Neuronal stem cell (in vitro differentiated cells): ENCODE measurements at regions not wholly inside any gene's neighbourhood (a gene's known extent, or its start where the extent isn't known, plus 50 kb on each side); places are given as distances from the start of the nearest gene placed in this dataset.
A peak's percentile ranks its signal among the peaks of the same experiment; 100 is the strongest.

Experiments used
- DNase-seq: peaks from one replicate; pipeline ENCODE4 v3.0.0-alpha.2; 2013; ENCODE audit warnings: low spot score
- H2AFZ ChIP-seq: one replicate; pipeline ENCODE4 v1.6.1; 2013; ENCODE audit warnings: mild to moderate bottlenecking, low read length, inconsistent platforms
- H2AK5ac ChIP-seq: 2 replicates; pipeline ENCODE4 v1.6.1; 2013; ENCODE audit warnings: low read depth, mild to moderate bottlenecking, inconsistent platforms, low read length, moderate library complexity, mixed read lengths
- H2BK120ac ChIP-seq: 2 replicates; pipeline ENCODE4 v1.6.1; 2013; ENCODE audit warnings: low read depth, mild to moderate bottlenecking, inconsistent platforms, low read length, moderate library complexity, mixed read lengths
- H2BK12ac ChIP-seq: one replicate; pipeline ENCODE4 v1.6.1; 2013; ENCODE audit warnings: low read length, inconsistent platforms
- H2BK15ac ChIP-seq: 2 replicates; pipeline ENCODE4 v1.6.1; 2013; ENCODE audit warnings: mild to moderate bottlenecking, low read length, inconsistent platforms, mixed read lengths
- H2BK5ac ChIP-seq: one replicate; pipeline ENCODE4 v1.6.1; 2013; ENCODE audit warnings: inconsistent platforms, mild to moderate bottlenecking, low read length, moderate library complexity
- H3K14ac ChIP-seq: one replicate; pipeline ENCODE4 v1.6.1; 2013; ENCODE audit warnings: low read length, inconsistent platforms
- H3K18ac ChIP-seq: 2 replicates; pipeline ENCODE4 v1.6.1; 2013; ENCODE audit warnings: low read length, inconsistent platforms
- H3K23ac ChIP-seq: 2 replicates; pipeline ENCODE4 v1.6.1; 2013; ENCODE audit warnings: low read depth, mild to moderate bottlenecking, mixed read lengths, low read length, inconsistent platforms; ENCODE audit not compliant: poor library complexity
- H3K27ac ChIP-seq: replicated peaks from 3 replicates; pipeline ENCODE4 v1.5.1; 2013; ENCODE audit warnings: low read length, inconsistent platforms
- H3K27me3 ChIP-seq, 3 experiments: 2 replicates each; pipeline ENCODE4 v1.6.1; 2013; ENCODE audit warnings: low read length in 3 of 3, mild to moderate bottlenecking in 2 of 3, inconsistent platforms in 1 of 3, low read depth in 1 of 3, mixed read lengths in 1 of 3, moderate library complexity in 1 of 3; ENCODE audit not compliant: control insufficient read depth in 3 of 3, insufficient read depth in 3 of 3
- H3K36me3 ChIP-seq, 2 donors: replicated peaks in 1 of 2; 2 replicates each; pipeline ENCODE4 v1.6.1; 2013; ENCODE audit warnings: low read length in 2 of 2; ENCODE audit not compliant: control insufficient read depth in 2 of 2, insufficient read depth in 2 of 2
- H3K4ac ChIP-seq: 2 replicates; pipeline ENCODE4 v1.6.1; 2013; ENCODE audit warnings: inconsistent platforms, mild to moderate bottlenecking, low read length, moderate library complexity
- H3K4me1 ChIP-seq, 2 donors: 1 replicate in 1 of 2; 2 replicates in 1 of 2; pipeline ENCODE4 v1.6.1; 2013; ENCODE audit warnings: low read length in 2 of 2, low read depth in 1 of 2; ENCODE audit not compliant: control insufficient read depth in 2 of 2, insufficient read depth in 1 of 2
- H3K4me2 ChIP-seq: one replicate; pipeline ENCODE4 v1.6.1; 2013; ENCODE audit warnings: mild to moderate bottlenecking, low read length, inconsistent platforms; ENCODE audit not compliant: insufficient read depth, poor library complexity, severe bottlenecking
- H3K4me3 ChIP-seq, 2 donors: 2 replicates each; pipeline ENCODE4 v1.5.1; 2013; ENCODE audit warnings: low read length in 2 of 2, mild to moderate bottlenecking in 2 of 2, inconsistent platforms in 1 of 2, moderate library complexity in 1 of 2
- H3K79me1 ChIP-seq: one replicate; pipeline ENCODE4 v1.6.1; 2013; ENCODE audit warnings: low read depth, mild to moderate bottlenecking, inconsistent platforms, low read length, moderate library complexity
- H3K9ac ChIP-seq: one replicate; pipeline ENCODE4 v1.6.1; 2013; ENCODE audit warnings: mild to moderate bottlenecking, low read depth, low read length, inconsistent platforms; ENCODE audit not compliant: poor library complexity
- H3K9me3 ChIP-seq, 2 donors: replicated peaks in 1 of 2; 2 replicates each; pipeline versions ENCODE3 to v1.6.1; 2013; ENCODE audit warnings: low read length in 2 of 2, mild to moderate bottlenecking in 2 of 2, inconsistent platforms in 1 of 2, low read depth in 1 of 2, mixed read lengths in 1 of 2, moderate library complexity in 1 of 2; ENCODE audit not compliant: control insufficient read depth in 2 of 2, insufficient read depth in 1 of 2
- H4K8ac ChIP-seq: one replicate; pipeline ENCODE4 v1.6.1; 2013; ENCODE audit warnings: low read depth, mild to moderate bottlenecking, inconsistent platforms, low read length, moderate library complexity
- H4K91ac ChIP-seq: one replicate; pipeline ENCODE4 v1.6.1; 2013; ENCODE audit warnings: low read length, low read depth, mild to moderate bottlenecking, inconsistent platforms; ENCODE audit not compliant: poor library complexity
- WGBS, 2 donors: extraction: QIAGEN DNeasy Blood & Tissue Kit; methylation state at CpG; one replicate each; pipeline ENCODE4 v1.1.7; 2013; ENCODE audit warnings: missing lambda C conversion rate in 2 of 2, mixed read lengths in 1 of 2; ENCODE audit not compliant: insufficient read length in 2 of 2, insufficient replicate concordance in 1 of 2; ENCODE audit errors: extremely low coverage in 2 of 2; 5-methylcytosine and 5-hydroxymethylcytosine counted together

- Histone ChIP-seq H3K18ac (no peak overlapping the region), H3K9me3 (peaks cover 2 to 14% of the 10 kb centered on the region in 2 donors), H2BK12ac (no peak overlapping the region), H3K23ac (no peak overlapping the region), H2BK5ac (no peak overlapping the region), H3K27ac (no peak overlapping the region), H3K14ac (no peak overlapping the region), H3K4me3 (no peak overlapping the region), H4K8ac (no peak overlapping the region), H3K9ac (no peak overlapping the region), H3K4me1 (peaks cover 3 to 6% of the 10 kb centered on the region in 2 donors), H2BK15ac (no peak overlapping the region), H3K4me2 (no peak overlapping the region), H4K91ac (no peak overlapping the region), H3K27me3 (no peaks in the 10 kb centered on the region), H3K4ac (no peak overlapping the region), H2AK5ac (no peak overlapping the region), H2AFZ (peak overlapping the region; percentile 32), H2BK120ac (no peak overlapping the region), H3K36me3 (no peaks in the 10 kb centered on the region), H3K79me1 (no peaks in the 10 kb centered on the region)
- no peak for DNase-seq
- no CpG with 5 or more reads among the region's 7 CpGs for WGBS, 2 donors
These were observed 207.4 kb upstream of the HES1 start for GRCh38 chr3:193928354-193929209.

DNA sequence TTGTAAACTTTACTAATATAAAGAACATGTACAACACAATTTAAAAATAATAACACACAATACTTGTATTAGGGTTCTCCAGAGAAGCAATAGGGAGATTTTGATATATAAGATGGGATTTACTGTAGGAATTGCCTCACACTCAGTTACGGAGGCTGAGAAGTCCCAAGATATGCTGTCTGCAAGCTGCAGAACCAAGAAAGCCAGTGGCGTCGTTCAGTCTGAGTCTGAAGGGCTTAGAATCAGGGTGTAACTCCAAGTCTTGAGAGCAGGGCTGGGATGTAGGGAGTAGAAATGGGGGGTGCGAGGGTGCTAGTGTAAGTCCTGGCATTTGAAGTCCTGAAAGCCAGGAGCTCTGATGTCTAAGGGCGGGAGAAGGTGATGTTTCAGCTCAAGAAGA, 206.6 kb upstream of the HES1 start:
- no peak for DNase-seq
- no peaks in the 10 kb centered on the region for H3K36me3 ChIP-seq

DNA sequence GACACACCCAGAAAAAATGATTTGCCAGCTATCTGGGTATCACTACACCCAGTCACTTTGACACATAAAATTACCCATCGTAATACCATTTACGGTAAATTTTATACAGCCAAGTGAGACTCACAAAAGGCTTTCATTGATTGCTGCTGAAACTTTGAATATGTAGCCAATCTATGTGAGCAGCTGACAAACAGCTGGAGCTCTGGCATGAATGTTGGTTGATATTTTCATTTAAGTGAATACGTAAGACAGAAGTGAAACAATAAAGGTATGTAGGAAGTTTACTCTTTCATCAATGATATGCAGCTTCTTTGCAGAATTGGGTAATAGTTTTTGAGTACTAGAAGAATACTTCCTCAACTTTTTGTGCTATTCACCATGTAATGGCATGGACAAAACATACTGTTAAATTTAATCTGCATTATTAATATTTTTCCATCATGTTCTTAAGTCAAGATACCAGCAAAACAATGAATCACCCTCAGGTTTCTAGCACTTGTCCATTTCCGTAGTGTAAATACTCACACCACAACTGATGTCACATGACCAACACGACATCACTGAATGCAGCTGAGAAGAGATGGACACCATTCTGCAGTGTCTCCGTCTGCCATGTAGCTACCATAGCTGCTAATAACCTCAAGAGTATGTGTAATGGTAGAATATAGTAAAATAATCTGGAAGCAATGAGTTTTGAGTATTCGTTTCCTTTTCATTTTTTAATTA, 205.9 kb upstream of the HES1 start:
- Histone ChIP-seq H3K4me3 (no peak overlapping the region), H2BK120ac (no peak overlapping the region), H3K4me2 (no peak overlapping the region), H2AK5ac (no peak overlapping the region), H3K27me3 (no peaks in the 10 kb centered on the region), H2BK5ac (no peak overlapping the region), H3K9me3 (peaks cover under 1 to 2% of the 10 kb centered on the region in 2 donors), H3K4me1 (peaks cover 3 to 6% of the 10 kb centered on the region in 2 donors), H3K79me1 (no peaks in the 10 kb centered on the region), H4K91ac (no peak overlapping the region), H4K8ac (no peak overlapping the region), H3K27ac (no peak overlapping the region), H3K18ac (no peak overlapping the region), H3K14ac (no peak overlapping the region), H3K9ac (no peak overlapping the region), H2AFZ (no peak overlapping the region), H3K23ac (no peak overlapping the region), H2BK15ac (no peak overlapping the region), H2BK12ac (no peak overlapping the region), H3K36me3 (no peaks in the 10 kb centered on the region), H3K4ac (no peak overlapping the region)
- no CpG with 5 or more reads among the region's 7 CpGs for WGBS, 2 donors
- DNase-seq, result no peak

More for the DNA sequence above, 206.6 kb upstream of the HES1 start:
- Histone ChIP-seq H3K14ac (no peak overlapping the region), H3K18ac (no peak overlapping the region), H3K79me1 (no peaks in the 10 kb centered on the region), H3K9ac (no peak overlapping the region), H3K4me2 (no peak overlapping the region), H3K4me3 (no peak overlapping the region), H3K23ac (no peak overlapping the region), H4K91ac (no peak overlapping the region), H2AK5ac (no peak overlapping the region), H3K27ac (no peak overlapping the region), H3K9me3 (peaks cover 2 to 8% of the 10 kb centered on the region in 2 donors), H2AFZ (no peak overlapping the region), H3K4ac (no peak overlapping the region), H2BK12ac (no peak overlapping the region), H3K4me1 (peaks cover 3 to 6% of the 10 kb centered on the region in 2 donors), H2BK120ac (no peak overlapping the region), H2BK15ac (no peak overlapping the region), H2BK5ac (no peak overlapping the region), H4K8ac (no peak overlapping the region), H3K27me3 (no peaks in the 10 kb centered on the region)
- no CpG with 5 or more reads among the region's 5 CpGs for WGBS, 2 donors

- no peak overlapping the region for H2BK5ac ChIP-seq
- WGBS, 2 donors, result no CpG with 5 or more reads among the region's 2 CpGs
- no peak overlapping the region for H2AFZ ChIP-seq
- H3K14ac ChIP-seq, result no peak overlapping the region
- H2BK15ac ChIP-seq, result no peak overlapping the region
- no peak for DNase-seq
- H3K27ac ChIP-seq, result no peak overlapping the region
- H3K4ac ChIP-seq, result no peak overlapping the region
- no peak overlapping the region for H4K8ac ChIP-seq
- H3K4me2 ChIP-seq, result no peak overlapping the region
- H2BK12ac ChIP-seq, result no peak overlapping the region
- no peak overlapping the region for H3K9ac ChIP-seq
- H3K79me1 ChIP-seq, result no peaks in the 10 kb centered on the region
- H3K27me3 ChIP-seq, result no peaks in the 10 kb centered on the region
- no peak overlapping the region for H3K18ac ChIP-seq
- H3K9me3 ChIP-seq, result peaks cover 0 to 2% of the 10 kb centered on the region in 2 donors
- H3K36me3 ChIP-seq, result no peaks in the 10 kb centered on the region
- no peak overlapping the region for H2BK120ac ChIP-seq
- no peak overlapping the region for H3K4me3 ChIP-seq
- H3K23ac ChIP-seq, result no peak overlapping the region
- no peak overlapping the region for H2AK5ac ChIP-seq
- peaks cover 3 to 6% of the 10 kb centered on the region in 2 donors for H3K4me1 ChIP-seq
- H4K91ac ChIP-seq, result no peak overlapping the region
These were observed 203.8 kb upstream of the HES1 start for GRCh38 chr3:193932136-193932535.
